Limb (tissue), 2 donors: ENCODE measurements at regions not wholly inside any gene's neighbourhood (a gene's known extent, or its start where the extent isn't known, plus 50 kb on each side); places are given as distances from the start of the nearest gene placed in this dataset.
A peak's percentile ranks its signal among the peaks of the same experiment; 100 is the strongest.
"Not testable (repeated sequence)": the region's sequence is repeated elsewhere in the genome, so short reads cannot be mapped to it uniquely, and the experiment has no call there.

Experiments
- DNase-seq, 2 donors: peaks; one replicate each; pipeline ENCODE4 v3.0.0-alpha.2; 2016; ENCODE audit errors: extremely low spot score in 2 of 2

DNA sequence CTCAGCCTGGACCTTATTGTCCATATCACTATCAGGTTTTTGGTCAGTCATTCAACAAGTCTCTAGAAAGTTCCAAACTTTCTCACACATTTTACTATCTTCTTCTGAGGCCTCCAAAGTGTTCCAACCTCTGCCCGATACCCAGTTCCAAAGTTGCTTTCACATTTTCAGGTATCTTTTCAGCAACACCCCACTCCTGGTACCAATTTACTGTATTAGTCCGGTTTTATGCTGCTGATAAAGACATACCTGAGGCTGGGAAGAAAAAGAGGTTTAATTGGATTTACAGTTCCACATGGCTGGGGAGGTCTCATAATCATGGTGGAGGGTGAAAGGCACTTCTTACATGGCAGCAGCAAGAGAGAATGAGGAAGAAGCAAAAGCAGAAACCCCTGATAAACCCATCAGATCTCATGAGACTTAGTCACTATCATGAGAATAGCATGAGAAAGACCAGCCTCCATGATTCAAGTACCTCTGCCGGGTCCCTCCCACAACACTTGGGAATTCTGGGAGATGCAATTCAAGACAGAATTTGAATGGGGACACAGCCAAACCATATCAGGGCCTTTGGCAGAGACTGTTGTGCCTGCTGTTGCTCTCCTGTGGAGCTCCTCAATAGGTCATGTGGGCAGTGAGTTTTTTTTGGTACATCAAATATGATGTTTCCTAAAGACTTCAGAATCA, 256.0 kb downstream of the RPLP1 start:
- DNase-seq = not testable (repeated sequence)

- no peak for DNase-seq
These were observed 260.4 kb downstream of the RPLP1 start for GRCh38 chr15:69712991-69713390.

- DNase-seq = no peak
These were observed 261.3 kb downstream of the RPLP1 start for GRCh38 chr15:69713726-69714559.

DNA sequence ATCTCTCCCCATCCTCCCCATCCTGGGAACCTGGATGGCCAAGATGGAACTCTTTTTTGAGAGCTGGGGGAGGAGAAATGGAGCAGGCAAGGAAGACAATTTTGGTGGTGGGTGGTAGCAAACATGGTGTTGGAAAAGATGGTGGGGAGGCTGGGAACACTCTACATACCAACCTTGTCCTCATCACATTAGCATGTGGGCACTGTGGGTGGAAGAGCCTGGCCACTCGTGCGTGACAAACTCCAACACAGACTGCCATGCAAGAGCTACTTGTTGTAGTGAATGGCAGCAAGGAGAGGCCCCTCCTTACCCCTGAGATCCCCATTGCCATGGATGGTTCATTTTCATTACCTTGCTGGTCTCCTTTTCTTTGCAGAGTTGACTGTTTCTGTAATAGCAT, 262.6 kb downstream of the RPLP1 start:
- DNase-seq = no peak

GRCh38 chr15:69718436-69718835, 265.8 kb downstream of the RPLP1 start:
- no peak for DNase-seq

DNA sequence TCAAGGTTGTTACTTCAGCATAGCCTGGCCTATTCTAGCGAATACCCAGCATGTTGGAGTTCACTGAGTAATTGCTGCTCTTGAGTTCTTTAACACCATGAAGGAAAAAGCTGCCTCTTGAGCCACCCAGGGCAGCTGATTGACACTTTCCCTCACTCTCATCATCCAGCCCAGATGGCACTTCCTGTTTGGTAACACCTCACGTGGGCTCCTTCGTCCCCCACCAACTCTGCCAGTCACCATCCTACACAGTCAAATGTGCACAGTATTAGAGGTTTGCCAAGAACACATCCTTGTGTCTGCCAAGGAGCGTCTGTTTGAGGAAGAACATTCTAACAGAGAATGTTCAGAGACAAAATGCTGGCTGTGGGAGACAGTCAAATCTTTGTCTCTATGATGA, 266.3 kb downstream of the RPLP1 start:
- DNase-seq = no peak

DNA sequence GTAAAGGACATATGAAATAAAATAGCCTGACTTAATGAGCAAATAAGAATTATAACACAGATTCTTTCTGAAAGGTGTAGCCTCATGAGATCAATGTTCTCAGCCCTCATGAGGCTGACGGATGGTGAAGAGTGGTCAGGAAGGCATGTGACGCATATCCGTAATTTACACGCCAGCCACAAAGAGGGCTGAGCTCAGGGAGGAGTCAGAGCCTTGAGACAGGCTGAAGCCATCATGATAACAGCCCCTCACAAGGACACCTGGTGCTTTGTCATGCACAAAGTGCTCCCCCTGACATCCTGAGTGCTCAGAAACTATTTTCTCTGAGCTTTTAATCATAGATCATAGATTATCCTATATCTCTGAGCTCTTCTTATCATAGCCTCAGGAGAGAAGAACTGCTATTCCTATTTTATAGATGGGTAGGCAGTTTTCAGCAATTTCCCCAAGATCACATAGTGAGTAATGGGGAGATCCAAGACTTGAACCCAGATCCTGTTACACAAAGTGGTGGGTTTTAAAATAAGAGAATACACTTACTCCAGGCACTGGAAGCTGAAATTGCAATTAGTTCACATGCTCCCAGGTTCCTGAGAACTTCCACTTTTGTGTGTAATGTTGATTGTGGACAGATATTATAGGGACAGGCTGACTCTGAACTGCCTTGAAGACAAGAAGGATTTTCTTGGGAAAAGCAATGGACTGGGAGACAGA, 267.1 kb downstream of the RPLP1 start:
- DNase-seq = no peak

- DNase-seq = no peak
These were observed 267.9 kb downstream of the RPLP1 start for GRCh38 chr15:69720536-69720935.

DNA sequence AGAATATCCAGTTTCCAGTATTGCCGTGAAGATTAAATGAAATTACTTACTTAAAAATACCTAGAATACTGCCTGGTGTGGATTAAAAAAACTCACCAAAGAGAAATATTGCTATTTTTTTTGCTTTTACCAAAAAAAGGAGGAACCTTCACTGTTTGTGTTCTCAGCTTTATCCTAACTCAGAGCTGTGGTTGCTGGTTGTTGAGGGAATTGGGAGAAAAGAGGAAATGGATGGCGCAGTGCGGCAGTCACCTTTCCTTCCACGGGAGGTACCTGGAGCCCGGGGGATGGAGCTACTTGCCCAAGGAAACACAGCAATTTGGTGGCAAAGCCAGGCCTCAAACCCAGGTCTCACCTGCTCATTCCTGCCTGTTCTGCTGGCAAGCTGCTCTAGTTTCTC, 270.3 kb downstream of the RPLP1 start:
- DNase-seq = no peak

- DNase-seq = peak in 1 of 2 donors; percentile 55
These were observed 270.9 kb downstream of the RPLP1 start for GRCh38 chr15:69723404-69724096.

GRCh38 chr15:69724333-69724732, 271.7 kb downstream of the RPLP1 start:
- no peak for DNase-seq

DNA sequence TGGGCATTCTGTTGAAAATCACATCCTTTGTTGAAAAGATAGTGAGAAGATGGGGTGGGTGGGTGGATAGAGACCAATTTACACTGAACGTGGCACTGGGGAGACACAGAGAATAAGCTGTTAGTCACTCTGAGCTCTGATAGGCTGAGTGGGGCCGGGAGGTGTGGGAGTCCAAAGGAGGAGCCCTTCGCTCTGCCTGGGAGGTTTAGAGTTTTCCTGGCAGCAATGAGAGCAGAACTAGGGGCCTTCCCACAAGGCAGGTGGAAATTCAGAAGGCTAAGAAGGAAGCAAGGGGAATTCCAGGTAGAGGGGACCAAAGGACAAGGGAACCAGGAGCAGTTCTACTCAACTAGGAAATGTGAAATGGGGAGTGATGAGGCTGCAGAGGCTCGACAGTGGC, 272.7 kb downstream of the RPLP1 start:
- DNase-seq = no peak

DNA sequence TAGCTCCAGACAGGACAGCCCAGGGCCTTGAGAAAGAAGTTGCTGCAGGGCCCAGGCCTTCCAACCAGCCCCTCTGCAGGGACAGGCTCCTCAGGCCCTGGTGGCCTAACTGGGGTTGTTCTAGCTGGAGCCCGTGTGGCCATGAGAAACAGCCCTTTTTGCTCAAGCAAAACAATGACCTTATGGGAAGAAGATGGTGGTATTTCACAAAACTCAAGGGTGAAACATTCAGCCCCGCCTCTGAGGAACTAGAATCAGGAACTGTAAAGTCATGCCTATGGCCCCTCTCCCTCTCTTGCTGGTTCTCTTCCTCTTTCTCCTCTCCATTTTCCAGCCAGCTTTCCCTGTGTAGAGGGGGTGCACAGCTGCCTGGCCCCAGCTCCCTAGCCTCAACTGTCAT, 273.3 kb downstream of the RPLP1 start:
- no peak for DNase-seq

- no peak for DNase-seq
These were observed 274.7 kb downstream of the RPLP1 start for GRCh38 chr15:69727121-69727924.

GRCh38 chr15:69729167-69729748, 276.6 kb downstream of the RPLP1 start:
- DNase-seq = no peak

DNA sequence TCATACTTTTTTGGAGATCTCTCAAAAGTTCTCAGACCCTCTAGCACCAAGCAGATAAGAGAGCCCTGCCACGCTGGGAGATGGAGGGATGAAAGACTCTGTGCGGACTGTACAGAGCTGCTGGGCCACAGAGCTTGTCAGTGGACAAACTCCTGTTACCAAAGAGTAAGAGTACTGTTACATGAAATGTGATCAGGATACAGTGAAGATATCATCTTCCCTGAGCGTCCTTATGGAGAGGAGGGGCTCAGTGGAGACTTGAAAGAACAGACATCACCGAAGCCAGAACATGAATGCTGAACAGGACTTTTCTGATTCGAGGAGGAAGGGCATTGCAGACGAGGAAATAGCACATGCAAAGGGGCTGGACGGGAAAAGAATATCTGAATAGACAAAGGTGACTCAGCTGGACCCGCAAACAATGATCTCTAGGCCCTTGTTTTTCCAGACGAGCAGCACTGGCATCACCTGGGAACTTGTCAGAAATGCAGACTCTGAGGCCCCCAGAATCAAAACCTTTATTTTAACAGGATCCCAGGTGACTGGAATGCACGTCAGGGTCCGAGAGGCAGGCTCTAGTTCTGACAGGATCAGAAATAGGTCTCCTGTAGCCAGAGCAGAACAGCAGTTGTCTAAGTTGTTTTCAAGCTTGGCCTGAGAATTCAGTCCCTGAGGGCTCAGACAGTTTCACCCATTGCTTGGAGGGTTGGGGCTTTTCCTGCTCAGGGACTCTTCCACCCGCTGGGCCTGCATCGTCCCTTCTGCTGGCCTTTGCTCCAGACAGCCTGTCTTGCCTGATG, 277.9 kb downstream of the RPLP1 start:
- DNase-seq = no peak

- no peak for DNase-seq
These were observed 278.4 kb downstream of the RPLP1 start for GRCh38 chr15:69731081-69731330.

DNA sequence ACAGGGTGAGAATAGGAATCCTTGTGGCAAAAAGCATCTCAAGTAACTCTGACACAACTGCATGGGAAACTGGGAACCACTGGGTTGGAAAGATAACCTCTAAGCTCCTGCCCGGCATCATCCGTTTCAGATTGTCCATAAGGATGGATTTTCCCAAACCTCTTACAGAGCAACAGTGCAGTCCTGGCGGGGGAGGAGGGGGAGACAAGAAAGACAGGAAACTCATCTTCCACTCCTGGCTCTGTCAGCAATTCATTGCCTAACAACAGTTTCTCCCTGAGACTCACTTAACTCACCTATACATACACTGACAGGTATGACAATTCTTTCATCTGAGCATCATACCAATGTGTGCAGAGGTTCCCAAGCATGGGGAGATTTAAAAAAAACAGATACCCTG, 279.0 kb downstream of the RPLP1 start:
- DNase-seq = no peak

DNA sequence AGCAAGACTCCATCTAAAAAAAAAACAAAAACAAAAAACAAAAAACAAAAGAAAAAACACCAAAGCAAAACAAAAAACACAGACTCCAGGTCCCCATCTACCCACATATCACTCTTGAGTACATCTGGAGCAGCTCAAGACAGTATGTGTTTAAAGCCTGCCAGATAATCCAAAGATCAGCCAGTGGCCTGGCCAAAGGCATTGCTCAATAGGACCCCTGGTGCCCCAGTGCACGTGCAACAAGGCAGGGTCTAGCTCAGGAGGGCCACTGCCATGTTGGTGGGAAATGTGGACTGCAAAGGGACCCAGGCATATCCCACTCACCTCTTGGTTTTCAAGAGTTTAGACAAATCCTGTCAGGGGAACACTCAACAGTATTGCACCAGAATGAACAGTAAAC, 279.5 kb downstream of the RPLP1 start:
- DNase-seq = no peak

- DNase-seq = peak in 1 of 2 donors; percentile 25
These were observed 282.1 kb downstream of the RPLP1 start for GRCh38 chr15:69734699-69735098.
